ENCODE measurements at regions not wholly inside any gene's neighbourhood (a gene's known extent, or its start where the extent isn't known, plus 50 kb on each side); places are given as distances from the start of the nearest gene placed in this dataset.

- no peak for DNase-seq
Measured at GRCh38 chr15:67892559-67893377, 52.9 kb upstream of the RNU6-1 start.

- no peak for DNase-seq
Measured at GRCh38 chr15:67895237-67895636, 55.4 kb upstream of the RNU6-1 start.

- DNase-seq = no peak
Measured at GRCh38 chr15:67897646-67898339, 57.9 kb upstream of the RNU6-1 start.

- no peak for DNase-seq
Measured at GRCh38 chr15:67899596-67900283, 59.9 kb upstream of the RNU6-1 start.

- no peak for DNase-seq
Measured at GRCh38 chr15:67900621-67901147, 60.8 kb upstream of the RNU6-1 start.

GRCh38 chr15:67901922-67902321 lies 62.1 kb upstream of the RNU6-1 start:
- DNase-seq = no peak

- no peak for DNase-seq
Measured at GRCh38 chr15:67902579-67903009, 62.7 kb upstream of the RNU6-1 start.

GRCh38 chr15:67903708-67904107 lies 63.9 kb upstream of the RNU6-1 start:
- DNase-seq = no peak

GRCh38 chr15:67905628-67906027 lies 65.8 kb upstream of the RNU6-1 start:
- no peak for DNase-seq

- DNase-seq = peak; percentile 31
Measured at GRCh38 chr15:67906382-67906781, 66.5 kb upstream of the RNU6-1 start.

- no peak for DNase-seq
Measured at GRCh38 chr15:67907184-67907723, 67.4 kb upstream of the RNU6-1 start.

GRCh38 chr15:67908756-67909155 lies 68.9 kb upstream of the RNU6-1 start:
- no peak for DNase-seq

- DNase-seq = no peak
Measured at GRCh38 chr15:67911727-67912126, 71.9 kb upstream of the RNU6-1 start.

- no peak for DNase-seq
Measured at GRCh38 chr15:67914028-67914427, 74.2 kb upstream of the RNU6-1 start.

- DNase-seq = no peak
Measured at GRCh38 chr15:67914537-67915460, 75.0 kb upstream of the RNU6-1 start.

GRCh38 chr15:67915461-67916374 lies 75.9 kb upstream of the RNU6-1 start:
- no peak for DNase-seq

- no peak for DNase-seq
Measured at GRCh38 chr15:67916565-67916964, 76.7 kb upstream of the RNU6-1 start.

- peak; percentile 26 for DNase-seq
Measured at GRCh38 chr15:67917037-67917436, 77.2 kb upstream of the RNU6-1 start.

- DNase-seq = no peak
Measured at GRCh38 chr15:67917636-67918035, 77.8 kb upstream of the RNU6-1 start.

- no peak for DNase-seq
Measured at GRCh38 chr15:67918205-67918861, 78.5 kb upstream of the RNU6-1 start.

Data from EL (cell line).